ENCODE measurements at regions not wholly inside any gene's neighbourhood (a gene's known extent, or its start where the extent isn't known, plus 50 kb on each side); places are given as distances from the start of the nearest gene placed in this dataset.
A peak's percentile ranks its signal among the peaks of the same experiment; 100 is the strongest.

DNA sequence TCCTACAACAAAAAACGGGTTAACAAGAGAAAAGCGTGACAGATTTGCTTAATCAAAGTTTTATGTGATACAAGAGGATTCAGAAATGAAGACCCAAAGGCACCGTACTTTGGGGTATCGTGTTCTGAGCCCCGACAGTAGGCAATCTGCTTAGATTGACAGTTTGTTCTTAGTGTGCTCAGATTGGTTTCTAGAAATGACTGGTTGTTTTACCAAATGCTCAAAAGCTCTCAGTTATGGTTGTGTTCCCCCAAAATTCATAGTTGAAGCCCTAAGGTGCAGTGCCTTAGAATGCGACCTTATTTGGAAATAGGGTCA is 102.7 kb downstream of the RASSF10 start:
- FAIRE-seq (no peak), DNase-seq (ENCODE audit: low spot score) (no peak), ATAC-seq (no peak)
- CTCF ChIA-PET (ENCODE audit: low intra/inter-chr PET ratio, low total read pairs), result no interaction called here
- no peaks in the 10 kb centered on the region for H4K20me1 ChIP-seq (ENCODE audit: insufficient read depth, low read length)
- H3K27ac ChIP-seq (ENCODE audit: extremely low read length, insufficient read depth, low read length), result no peak overlapping the region
- BruUV-seq (replicated peaks), result no TSS peak
- in situ Hi-C loops (cut with HindIII; ENCODE audit: extremely low pct_ligation_motif_present, low pct_unique_long_range_greater_than_20kb), result no loop called here
- H3K9ac ChIP-seq (ENCODE audit: insufficient read depth, low read depth, low read length), result no peak overlapping the region
- no peaks in the 10 kb centered on the region for H3K36me3 ChIP-seq (replicated peaks in 1 of 2; ENCODE audit: control insufficient read depth in 1 of 2, insufficient read depth in 2 of 2, low read length in 2 of 2)
- H3K79me2 ChIP-seq (ENCODE audit: insufficient read depth, low read length), result no peaks in the 10 kb centered on the region
- no peaks in the 10 kb centered on the region for H3K9me3 ChIP-seq (ENCODE audit: low read length)
- H3K4me1 ChIP-seq (ENCODE audit: insufficient read depth, low read length), result peaks cover 64% of the 10 kb centered on the region
- H3K4me3 ChIP-seq (replicated peaks in 1 of 3; ENCODE audit: insufficient read depth in 1 of 3, low read depth in 2 of 3, low read length in 3 of 3), result no peak overlapping the region
- POLR2A ChIA-PET, result no interaction called here
- no peak overlapping the region for H2AFZ ChIP-seq (ENCODE audit: low read length)
- intact Hi-C loops (cut with micrococcal nuclease; ENCODE audit: unreplicated experiment), result no loop called here
- TF ChIP-seq NONO (IDR thresholded peaks at IDR 0.05) (no peak), NONO (CRISPR knock-in tag; conservative IDR thresholded peaks at IDR 0.05) (no peak), SAP130 (CRISPR knock-in tag; IDR thresholded peaks at IDR 0.05; ENCODE audit: low read depth) (no peak), ZNF552 (CRISPR knock-in tag; IDR thresholded peaks at IDR 0.05; ENCODE audit: borderline replicate concordance) (no peak), HNRNPLL (IDR thresholded peaks at IDR 0.05; ENCODE audit: low read depth, low read length, poor library complexity, severe bottlenecking) (no peak), SUZ12 (IDR thresholded peaks at IDR 0.05; ENCODE audit: low read depth, low read length) (no peak), ZNF570 (CRISPR knock-in tag; IDR thresholded peaks at IDR 0.05; ENCODE audit: borderline replicate concordance) (no peak)
- H3K27me3 ChIP-seq (ENCODE audit: control insufficient read depth in 1 of 2, insufficient read depth in 2 of 2, low read length in 2 of 2), result no peaks in the 10 kb centered on the region
- no peak overlapping the region for H3K4me2 ChIP-seq (ENCODE audit: low read depth, low read length)
- 63% methylated on average over 6 of the region's 6 CpGs for WGBS (ENCODE audit: low lambda C conversion rate)

DNA sequence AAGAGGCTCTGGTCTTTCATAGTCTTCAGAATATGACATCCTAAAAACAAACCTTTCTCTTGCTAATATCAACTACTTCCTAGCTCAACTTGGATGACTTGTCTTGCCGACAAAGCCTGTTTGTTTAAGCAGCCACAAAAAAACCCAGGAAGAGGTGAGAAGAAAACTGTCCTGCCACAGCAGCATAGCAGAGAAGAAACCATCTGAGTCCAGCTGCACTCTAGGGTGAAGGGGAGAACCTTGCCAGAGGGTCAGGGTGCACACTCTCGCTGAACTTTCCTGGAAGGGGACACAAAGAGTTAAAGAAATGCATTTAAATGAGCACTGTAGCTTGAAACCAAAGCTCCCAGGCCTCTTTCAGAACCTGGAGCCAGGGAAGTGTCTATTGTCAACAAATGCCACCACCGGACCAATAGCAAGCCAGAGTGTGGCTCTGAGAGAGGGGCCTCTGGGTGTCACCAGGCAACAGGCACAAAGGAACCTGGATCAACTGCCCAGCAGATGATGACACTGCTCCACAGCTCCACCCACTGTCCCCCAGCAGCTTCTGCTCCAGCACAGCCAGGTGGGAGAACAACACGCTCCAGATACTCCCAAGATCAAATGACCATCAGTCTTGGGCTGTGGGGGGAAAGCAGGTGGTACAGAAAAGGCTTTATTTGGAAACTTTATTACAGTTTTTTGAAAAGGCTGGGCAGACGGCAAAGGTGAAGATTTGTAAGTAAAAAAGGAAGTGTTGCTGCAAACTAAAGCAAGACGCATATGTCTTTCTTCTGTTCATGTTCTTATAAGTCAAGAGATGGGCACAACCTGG is 105.7 kb downstream of the RASSF10 start:
- H3K9me3 ChIP-seq (ENCODE audit: low read length), result no peaks in the 10 kb centered on the region
- intact Hi-C loops (cut with micrococcal nuclease; ENCODE audit: unreplicated experiment), result loop anchor here (1.0 to 2.0 kb wide), 3 partner anchors 26 to 150 kb away; no protein-coding TSS in a partner anchor
- H3K79me2 ChIP-seq (ENCODE audit: insufficient read depth, low read length), result no peaks in the 10 kb centered on the region
- in situ Hi-C loops (cut with HindIII; ENCODE audit: extremely low pct_ligation_motif_present, low pct_unique_long_range_greater_than_20kb), result no loop called here
- no peaks in the 10 kb centered on the region for H3K27me3 ChIP-seq (ENCODE audit: control insufficient read depth in 1 of 2, insufficient read depth in 2 of 2, low read length in 2 of 2)
- H3K9ac ChIP-seq (ENCODE audit: insufficient read depth, low read depth, low read length), result peak overlapping the region; percentile 70
- DNase-seq (ENCODE audit: low spot score) (peak; percentile 94), FAIRE-seq (peak; percentile 99), ATAC-seq (peak; percentile 100)
- H3K27ac ChIP-seq (ENCODE audit: extremely low read length, insufficient read depth, low read length), result peak overlapping the region; percentile 73
- H3K4me3 ChIP-seq (replicated peaks in 1 of 3; ENCODE audit: insufficient read depth in 1 of 3, low read depth in 2 of 3, low read length in 3 of 3), result peak overlapping the region in 2 of 3 experiments; percentile 5 to 47; a peak in 3 of 6 replicates
- BruUV-seq (replicated peaks), result no TSS peak
- no peaks in the 10 kb centered on the region for H4K20me1 ChIP-seq (ENCODE audit: insufficient read depth, low read length)
- ChIA-PET CTCF (ENCODE audit: low intra/inter-chr PET ratio, low total read pairs) (interaction anchor here (1.2 to 1.7 kb wide), 2 partner anchors 38 to 151 kb away, joined by 4 to 11 read pairs; no protein-coding TSS in a partner anchor), POLR2A (interaction anchor here (0.9 to 2.0 kb wide), 6 partner anchors 10 to 26 kb away, joined by 3 to 25 read pairs (median 5); no protein-coding TSS in a partner anchor)
- H3K4me1 ChIP-seq (ENCODE audit: insufficient read depth, low read length), result peaks cover 62% of the 10 kb centered on the region
- no peaks in the 10 kb centered on the region for H3K36me3 ChIP-seq (replicated peaks in 1 of 2; ENCODE audit: control insufficient read depth in 1 of 2, insufficient read depth in 2 of 2, low read length in 2 of 2)
- peak overlapping the region; percentile 80 for H3K4me2 ChIP-seq (ENCODE audit: low read depth, low read length)
- WGBS (ENCODE audit: low lambda C conversion rate), result 27% methylated on average over 5 of the region's 6 CpGs
- peak overlapping the region; percentile 79 for H2AFZ ChIP-seq (ENCODE audit: low read length)
- TF ChIP-seq EEA1 (CRISPR knock-in tag; IDR thresholded peaks at IDR 0.05; ENCODE audit: borderline replicate concordance), result no peak
- no peak for TF ChIP-seq ZNF441 (CRISPR knock-in tag; IDR thresholded peaks at IDR 0.05; ENCODE audit: borderline replicate concordance)
- no peak for TF ChIP-seq ZKSCAN5 (CRISPR knock-in tag; IDR thresholded peaks at IDR 0.05)
- TF ChIP-seq SOX13 (IDR thresholded peaks at IDR 0.05), result no peak
- TF ChIP-seq SOX13 (CRISPR knock-in tag; conservative IDR thresholded peaks at IDR 0.05 in 1 of 2, IDR thresholded peaks at IDR 0.05 in 1 of 2), result peak in 1 of 2 experiments; percentile 76; a peak in 2 of 4 replicates
- TF ChIP-seq, protein P1, sequence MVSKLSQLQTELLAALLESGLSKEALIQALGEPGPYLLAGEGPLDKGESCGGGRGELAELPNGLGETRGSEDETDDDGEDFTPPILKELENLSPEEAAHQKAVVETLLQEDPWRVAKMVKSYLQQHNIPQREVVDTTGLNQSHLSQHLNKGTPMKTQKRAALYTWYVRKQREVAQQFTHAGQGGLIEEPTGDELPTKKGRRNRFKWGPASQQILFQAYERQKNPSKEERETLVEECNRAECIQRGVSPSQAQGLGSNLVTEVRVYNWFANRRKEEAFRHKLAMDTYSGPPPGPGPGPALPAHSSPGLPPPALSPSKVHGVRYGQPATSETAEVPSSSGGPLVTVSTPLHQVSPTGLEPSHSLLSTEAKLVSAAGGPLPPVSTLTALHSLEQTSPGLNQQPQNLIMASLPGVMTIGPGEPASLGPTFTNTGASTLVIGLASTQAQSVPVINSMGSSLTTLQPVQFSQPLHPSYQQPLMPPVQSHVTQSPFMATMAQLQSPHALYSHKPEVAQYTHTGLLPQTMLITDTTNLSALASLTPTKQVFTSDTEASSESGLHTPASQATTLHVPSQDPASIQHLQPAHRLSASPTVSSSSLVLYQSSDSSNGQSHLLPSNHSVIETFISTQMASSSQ (IDR thresholded peaks at IDR 0.05; ENCODE audit: low read depth), result no peak; the same call in 1 of the 2 replicates
- TF ChIP-seq, protein P1 (CRISPR knock-in tag; IDR thresholded peaks at IDR 0.05; ENCODE audit: borderline replicate concordance), result no peak; the same call in 1 of the 2 replicates

Measured in HepG2 (cell line).